ENCODE measurements at regions not wholly inside any gene's neighbourhood (a gene's known extent, or its start where the extent isn't known, plus 50 kb on each side); places are given as distances from the start of the nearest gene placed in this dataset.
"Not testable (repeated sequence)": the region's sequence is repeated elsewhere in the genome, so short reads cannot be mapped to it uniquely, and the experiment has no call there.

DNA sequence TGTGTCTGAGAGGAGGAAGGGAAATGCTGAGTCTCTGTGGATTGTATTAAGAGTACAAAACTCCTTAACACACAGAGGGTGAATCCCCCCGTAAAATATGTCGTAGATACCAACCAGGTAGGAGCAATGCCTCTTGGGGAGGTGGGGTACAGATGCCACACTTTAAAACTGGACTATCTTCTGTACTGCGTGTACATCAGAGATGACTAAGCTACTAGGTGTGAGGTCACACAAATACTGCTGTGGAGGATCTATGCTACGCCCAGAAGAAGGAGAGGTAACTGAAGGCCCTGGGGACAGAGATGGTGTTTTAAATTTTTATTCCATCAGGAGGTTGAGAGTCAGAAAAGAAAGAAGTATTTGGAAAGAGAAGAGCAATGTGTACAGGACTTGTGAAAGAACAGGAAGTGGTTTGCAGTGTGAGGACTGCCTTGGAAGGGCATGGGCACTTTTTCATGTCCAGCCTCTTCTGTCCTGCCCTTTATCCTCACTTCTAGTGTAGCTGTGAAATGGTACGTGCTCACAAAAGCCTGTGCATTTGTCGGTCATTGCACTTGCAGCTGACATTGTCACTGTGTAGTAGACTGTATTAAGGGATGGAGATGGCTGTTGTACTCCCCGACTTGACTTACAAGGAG is 287.8 kb upstream of the CHRM3 start:
- no peak for DNase-seq

DNA sequence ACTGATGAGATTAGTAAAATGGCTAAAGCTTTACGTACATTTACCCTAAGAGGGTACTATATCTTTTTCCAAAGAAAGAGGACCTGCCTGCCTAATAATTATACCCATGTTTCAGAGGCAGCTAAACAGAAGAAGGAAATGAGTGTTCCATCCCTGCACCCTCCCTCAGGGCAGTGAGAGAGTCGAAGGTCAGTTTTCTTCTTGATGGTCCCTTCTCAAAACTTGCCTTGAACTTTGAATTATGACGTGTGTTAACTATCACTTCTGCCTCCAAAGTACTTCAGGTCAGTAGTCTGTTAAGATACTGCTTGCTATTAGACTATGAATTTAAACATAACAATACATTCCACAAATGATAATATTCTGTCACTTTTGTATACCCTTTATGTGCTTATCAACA is 294.8 kb upstream of the CHRM3 start:
- DNase-seq: no peak

- no peak for DNase-seq
Observed at GRCh38 chr1:239084459-239085080, 301.8 kb upstream of the CHRM3 start.

- not testable (repeated sequence) for DNase-seq
Observed at GRCh38 chr1:239081947-239082346, 304.4 kb upstream of the CHRM3 start.

DNA sequence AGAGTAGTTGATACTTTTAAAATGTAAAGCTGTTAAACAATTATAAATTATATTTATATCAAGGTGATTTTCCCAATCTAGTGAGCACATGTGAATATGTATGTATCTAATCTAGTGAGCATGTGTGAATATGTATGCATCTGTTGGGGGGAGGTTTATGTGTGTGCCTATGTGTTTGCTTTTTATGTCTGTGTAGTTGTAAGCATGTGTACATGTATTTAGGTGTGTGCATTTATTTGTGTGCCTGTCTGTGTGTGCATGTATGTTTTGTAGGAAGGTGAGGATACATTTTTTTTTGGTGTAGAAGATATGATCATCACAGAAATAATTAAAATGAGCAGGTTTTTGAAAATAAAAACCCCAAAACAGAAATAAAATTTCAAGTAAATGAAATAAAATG is 318.9 kb upstream of the CHRM3 start:
- DNase-seq: no peak

DNA sequence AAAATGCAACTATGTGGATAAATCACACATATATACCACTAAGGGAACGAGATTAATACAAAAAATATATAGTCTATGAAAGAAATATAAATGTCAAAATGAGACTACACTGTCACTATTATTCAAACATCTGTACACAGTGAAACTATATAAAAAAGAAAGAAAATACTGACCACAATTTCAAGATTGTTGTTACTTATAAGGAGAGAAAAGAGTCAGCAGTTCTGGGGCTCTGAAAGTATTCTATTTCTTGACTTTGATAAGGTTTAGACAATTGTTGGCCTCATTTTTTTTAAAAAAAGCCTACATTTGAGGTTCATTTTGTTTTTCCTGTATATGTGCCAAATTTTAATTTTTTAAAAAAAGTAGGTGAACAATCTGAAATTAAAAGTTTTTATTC is 319.3 kb upstream of the CHRM3 start:
- DNase-seq: no peak

- no peak for DNase-seq
Observed at GRCh38 chr1:239061770-239062169, 324.6 kb upstream of the CHRM3 start.

DNA sequence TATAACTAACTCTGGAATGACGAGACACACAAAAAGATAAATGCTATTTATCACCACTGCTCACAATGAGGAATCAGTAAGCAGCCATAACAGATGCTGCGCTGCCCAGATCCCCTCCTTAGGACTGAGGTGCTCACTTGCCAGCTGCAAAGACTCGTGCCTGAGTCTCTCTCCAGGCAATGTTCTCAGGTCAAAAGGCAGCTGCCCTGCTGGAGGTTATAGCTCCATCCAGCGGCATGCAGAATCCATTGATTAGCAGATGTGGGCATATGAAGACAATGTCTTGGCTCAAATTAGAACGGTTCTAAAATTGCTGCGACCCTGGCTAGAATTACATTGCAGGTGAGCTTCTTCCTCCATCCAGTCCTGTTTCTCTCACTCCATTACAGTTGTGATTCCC is 328.2 kb upstream of the CHRM3 start:
- no peak for DNase-seq

DNA sequence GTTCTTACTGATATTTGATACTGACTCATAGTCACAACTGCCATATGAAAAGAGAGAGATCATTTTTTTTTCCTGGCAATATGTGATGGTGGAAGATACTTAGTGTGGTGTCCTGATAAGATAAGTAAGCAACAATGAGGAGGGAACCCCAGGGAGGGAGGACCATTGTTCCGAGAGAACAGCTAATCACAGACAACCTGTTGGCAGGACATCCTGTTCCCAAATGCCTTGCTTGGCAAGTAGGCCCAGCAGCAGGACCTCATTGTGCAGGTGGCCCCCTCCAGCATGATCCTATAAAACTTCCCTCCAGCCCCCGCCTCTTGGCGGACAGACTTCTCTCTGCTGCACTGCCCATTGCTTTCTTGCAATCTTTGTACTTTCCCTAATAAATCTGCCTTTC is 329.4 kb upstream of the CHRM3 start:
- DNase-seq: no peak

DNA sequence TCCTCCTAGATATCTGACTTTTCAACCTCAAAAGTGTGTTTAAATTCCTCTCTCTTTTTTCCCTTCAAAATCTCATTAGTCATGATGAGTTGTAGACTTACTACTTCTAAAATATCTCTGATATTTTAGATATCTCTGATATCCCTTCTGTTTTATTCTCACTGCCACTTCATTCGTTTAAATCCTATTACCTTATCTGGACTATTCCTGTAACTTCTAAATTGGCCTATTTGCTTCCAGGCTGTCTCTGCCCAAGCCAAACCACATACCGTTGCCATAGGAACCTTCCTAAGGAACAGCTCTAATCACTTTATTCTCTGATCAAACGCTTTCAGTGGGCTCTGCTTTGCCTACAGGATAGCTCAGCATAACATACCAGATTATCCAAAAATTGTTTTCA is 333.1 kb upstream of the CHRM3 start:
- no peak for DNase-seq

DNA sequence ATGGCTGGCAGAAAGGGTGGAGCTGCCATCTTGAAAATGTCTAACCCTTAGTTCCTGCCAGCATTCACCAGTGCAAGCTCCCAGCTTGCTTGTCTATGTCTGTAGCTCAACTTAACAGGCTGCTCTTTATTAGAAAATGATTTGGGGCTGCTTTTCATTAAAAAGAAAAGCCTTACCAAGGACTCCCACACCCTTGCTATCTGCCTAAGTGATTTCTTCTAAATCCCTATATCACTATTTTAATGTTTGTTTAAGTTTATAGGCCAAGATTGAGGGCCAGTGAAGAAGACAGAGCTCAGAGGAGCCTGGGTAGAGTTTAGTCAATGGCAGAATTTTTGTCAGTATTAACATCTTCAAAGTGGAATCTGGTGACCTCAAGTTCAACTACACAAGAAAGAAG is 336.8 kb upstream of the CHRM3 start:
- DNase-seq: no peak

DNA sequence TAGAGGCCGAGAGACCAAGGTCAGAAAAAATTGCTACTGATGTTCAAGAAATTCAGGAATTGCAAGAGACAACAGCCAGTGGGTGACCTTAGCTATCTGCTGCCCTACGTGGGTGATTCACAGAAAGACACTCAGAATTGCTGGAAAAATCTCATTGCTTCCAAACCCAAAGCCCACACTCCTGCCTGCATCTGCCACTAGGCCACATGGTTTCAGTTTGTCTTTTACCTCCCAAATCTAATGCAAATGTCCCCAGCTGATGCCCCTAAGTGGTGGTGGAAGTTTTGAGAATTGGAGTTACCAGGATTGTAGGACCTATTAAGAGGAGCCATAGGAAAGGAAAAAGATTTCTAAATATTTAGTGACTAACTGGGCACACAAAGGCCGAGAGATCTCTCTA is 341.5 kb upstream of the CHRM3 start:
- no peak for DNase-seq

DNA sequence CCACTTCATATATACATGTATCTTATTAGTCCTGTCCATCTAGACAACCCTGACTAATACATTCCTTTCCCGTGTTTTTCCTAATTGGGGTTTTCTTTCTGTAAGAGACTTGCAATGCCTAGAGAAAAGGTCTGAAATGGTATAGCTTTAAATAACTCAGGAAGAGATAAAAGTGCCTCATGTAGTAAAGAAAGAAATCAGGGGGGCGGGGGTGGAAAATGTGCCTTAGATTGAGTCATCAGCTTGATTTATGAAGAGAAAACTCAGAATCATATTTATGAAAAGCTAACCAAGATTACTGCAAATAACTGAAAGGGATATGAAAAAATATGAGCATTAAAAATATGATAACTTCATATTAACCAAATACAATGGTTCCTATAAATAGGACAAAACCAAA is 345.8 kb upstream of the CHRM3 start:
- DNase-seq: no peak

DNA sequence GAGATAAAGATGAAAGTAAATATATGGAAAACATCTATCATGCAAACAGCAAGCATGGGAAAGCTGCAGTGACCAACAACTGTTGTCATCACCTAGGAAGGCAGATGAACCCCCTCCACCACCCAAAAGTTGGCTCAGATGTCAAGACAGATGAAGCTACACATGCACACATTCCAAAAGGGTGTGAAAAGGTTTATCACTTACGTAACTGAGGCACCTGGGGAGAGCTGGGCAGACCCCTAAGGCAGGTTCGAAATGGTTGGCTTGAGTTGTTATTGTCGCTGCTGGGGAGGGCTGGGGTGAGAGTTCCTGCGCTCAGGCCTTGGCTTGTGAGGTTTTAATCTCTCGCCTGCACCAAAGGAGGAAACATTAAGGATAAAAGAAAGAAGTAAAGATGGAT is 355.1 kb upstream of the CHRM3 start:
- DNase-seq: no peak

DNA sequence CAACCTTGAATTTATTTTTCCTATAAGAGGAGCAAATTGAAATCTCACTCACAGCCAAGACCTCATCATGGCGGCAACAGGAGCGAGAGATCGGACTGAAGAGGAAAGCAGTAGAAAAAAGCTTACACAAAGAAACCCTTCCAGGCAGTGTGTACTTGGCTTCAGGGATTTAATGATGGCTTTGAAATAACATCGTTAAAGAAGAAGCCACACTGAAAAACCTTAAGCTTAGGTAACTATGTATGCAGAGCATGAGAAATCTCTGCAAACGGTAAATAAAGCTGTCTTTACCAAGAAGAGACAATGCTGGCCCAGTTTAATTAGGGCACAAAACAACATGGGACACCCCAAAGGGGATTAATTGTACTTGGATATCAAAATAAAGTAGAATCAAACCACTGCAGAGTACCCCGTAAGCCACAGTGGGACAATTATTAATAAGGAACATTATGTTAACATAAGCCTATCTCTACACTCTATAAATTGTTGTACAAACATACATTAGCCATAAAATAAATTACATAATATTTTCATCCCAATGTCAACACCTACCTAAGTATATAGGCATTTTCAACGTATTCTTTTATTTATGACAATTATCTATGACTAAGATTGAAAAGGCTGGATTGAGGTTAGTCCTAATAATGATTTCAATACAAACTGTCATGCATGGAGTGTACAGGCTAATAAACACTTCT is 360.2 kb upstream of the CHRM3 start:
- DNase-seq: no peak

- no peak for DNase-seq
Observed at GRCh38 chr1:239025223-239025622, 361.1 kb upstream of the CHRM3 start.

DNA sequence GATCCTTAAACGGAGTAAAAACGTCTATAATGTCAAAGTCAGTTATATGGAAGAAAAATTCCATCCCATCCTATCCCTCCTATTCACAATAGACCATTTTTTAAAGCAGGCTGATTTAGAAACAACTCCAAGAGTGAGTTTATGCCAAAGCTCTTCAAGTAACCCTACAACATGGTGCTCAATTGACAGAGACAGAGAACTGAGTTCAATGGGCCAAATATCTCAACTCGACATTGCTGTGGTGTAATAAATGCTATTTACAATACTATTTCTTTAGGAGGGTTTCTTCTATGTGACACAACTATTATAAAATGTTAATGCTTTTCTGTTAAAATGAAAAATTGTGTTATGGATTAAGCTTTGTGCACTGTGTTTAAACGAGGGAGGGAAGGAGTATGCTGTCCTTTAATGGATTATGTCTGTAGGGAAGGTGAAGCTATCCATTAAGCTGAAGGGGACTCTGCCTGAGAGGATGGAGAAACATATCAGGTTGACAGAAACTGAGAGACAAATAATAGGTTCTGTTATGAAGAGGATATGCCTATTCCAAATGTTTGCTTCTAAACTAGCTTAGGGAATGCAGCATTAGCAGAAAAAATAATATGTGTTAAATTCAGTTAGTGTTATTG is 362.5 kb upstream of the CHRM3 start:
- DNase-seq: no peak

GRCh38 chr1:239016337-239016736 is 370.0 kb upstream of the CHRM3 start:
- no peak for DNase-seq

DNA sequence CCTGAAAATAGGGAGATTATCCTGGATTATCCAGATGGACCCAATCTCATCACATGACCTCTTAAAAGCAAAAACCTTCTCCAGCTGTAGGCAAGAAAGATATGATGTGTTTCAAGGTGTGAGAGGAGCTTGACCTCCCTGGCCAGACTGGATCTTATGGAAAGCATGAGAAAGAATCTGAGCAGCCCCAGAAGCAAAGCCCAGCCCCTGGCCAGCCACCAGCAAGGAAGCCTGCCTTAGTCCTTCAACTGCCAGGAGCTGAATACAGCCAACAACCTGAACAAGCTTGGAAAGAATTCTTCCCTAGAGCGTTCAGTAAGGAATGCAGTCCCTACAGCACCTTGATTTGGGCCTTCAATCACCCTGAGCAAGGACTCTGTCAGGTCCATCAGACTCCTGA is 375.0 kb upstream of the CHRM3 start:
- DNase-seq: no peak

GRCh38 chr1:239008568-239008967 is 377.8 kb upstream of the CHRM3 start:
- no peak for DNase-seq

- no peak for DNase-seq
Observed at GRCh38 chr1:239006276-239006675, 380.1 kb upstream of the CHRM3 start.

DNA sequence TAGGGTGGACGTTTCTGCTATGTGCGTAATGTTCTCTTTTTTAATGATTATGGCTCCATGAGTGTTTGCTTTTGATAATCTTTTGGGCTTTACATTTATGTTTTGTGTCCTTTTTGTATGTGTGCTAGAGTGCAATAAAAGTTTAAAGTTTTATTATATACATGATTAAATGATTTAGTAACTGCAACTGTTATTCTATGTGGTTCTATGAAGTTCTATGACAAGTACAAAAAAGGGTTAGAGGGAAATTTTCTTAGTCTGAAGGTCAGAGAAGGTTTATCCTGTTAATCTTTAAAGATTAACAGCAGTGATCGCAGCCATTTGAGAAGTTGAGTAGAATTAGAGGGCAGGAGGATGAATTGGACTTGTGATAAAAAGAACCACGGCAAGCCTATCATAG is 386.4 kb upstream of the CHRM3 start:
- no peak for DNase-seq

DNA sequence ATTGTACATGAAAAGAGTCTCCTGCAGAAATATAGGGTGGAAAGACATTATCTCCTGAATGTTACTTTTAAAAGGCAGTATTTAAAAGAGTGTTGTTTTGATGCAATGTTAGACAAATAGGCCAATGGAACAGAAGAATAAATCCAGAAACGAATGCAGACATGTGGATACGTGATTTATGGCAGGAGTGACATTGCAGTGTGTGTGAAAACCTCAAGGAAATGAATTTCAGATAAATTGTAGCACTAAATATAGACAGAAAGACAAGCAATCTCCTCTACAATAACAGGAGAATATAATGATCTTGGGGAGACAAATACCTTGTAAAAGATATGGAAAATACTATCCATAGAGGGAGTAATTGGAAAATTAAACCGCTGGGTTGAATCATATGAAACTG is 387.8 kb upstream of the CHRM3 start:
- no peak for DNase-seq

All from NCI-H526 (cell line).